HG02970 (cell line): ENCODE measurements at regions not wholly inside any gene's neighbourhood (a gene's known extent, or its start where the extent isn't known, plus 50 kb on each side); places are given as distances from the start of the nearest gene placed in this dataset.
"Not testable (repeated sequence)": the region's sequence is repeated elsewhere in the genome, so short reads cannot be mapped to it uniquely, and the experiment has no call there.

ENCODE experiments used
- ATAC-seq: cut with Tn5 transposase; IDR thresholded peaks from one replicate; pipeline ENCODE4 v1.9.1; 2021; ENCODE audit warnings: mild to moderate bottlenecking, moderate library complexity, moderate number of reproducible peaks; ENCODE audit not compliant: unreplicated experiment, low FRiP score

DNA sequence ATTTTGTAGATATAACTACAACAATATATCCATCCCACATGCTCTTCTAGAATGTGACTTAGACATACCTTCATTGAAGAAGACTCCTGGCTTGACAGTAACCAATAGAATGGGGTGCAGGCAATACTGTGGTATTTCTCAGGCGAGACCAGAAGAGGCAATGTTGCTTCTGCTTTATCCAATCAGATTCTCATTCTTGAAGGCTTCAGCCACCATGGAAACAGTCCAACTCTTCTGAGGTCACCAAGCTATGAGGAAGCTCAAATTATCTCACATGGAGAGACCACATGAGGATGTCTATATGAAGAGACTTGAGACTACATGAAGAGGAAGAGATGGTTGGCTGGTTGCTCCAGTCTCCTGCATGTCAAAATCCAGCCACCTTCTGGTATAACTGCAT lies 469.9 kb downstream of the PCDH10 start:
- no peak for ATAC-seq

- ATAC-seq = no peak
Observed at GRCh38 chr4:133600008-133600407, 450.9 kb downstream of the PCDH10 start.

- ATAC-seq = no peak
Observed at GRCh38 chr4:133598779-133599178, 449.7 kb downstream of the PCDH10 start.

DNA sequence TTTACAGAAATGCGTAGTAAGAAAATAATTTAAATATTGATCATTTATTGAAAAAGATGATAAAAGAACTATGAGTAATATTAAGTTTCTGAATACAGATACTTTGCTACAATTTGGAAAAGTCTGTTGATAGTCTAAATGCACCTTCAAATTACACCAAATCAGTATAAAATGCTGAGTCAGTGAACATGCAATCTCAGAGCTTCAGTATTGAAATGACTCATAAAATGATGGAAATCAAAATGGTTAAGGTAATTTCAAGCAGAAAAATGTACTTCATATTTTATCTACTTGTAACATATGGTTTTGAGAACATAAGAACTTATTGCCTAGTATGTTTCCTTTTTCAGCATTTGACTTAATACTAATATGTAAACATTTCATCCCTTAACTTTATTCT lies 448.2 kb downstream of the PCDH10 start:
- ATAC-seq = no peak

DNA sequence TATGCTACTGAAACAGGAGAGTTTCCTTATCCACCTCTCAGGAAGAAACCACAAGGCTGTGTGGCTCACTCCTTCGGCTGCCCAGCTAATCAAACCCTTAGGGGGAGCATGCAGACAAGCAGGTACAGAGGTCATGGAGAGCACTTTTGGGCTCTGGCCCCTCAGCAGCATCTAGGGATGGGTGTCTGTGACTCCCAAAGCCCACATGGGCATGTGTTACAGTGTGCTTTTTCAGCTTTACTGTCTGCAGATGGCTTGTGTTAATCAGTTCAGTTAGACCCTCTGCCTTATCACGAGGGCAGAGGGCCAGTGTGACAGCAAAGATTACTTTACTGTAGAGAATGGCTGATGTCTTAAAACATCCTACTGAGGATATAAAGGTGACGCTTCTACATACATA lies 447.4 kb downstream of the PCDH10 start:
- no peak for ATAC-seq

GRCh38 chr4:133594390-133595207 lies 445.5 kb downstream of the PCDH10 start:
- ATAC-seq = no peak

DNA sequence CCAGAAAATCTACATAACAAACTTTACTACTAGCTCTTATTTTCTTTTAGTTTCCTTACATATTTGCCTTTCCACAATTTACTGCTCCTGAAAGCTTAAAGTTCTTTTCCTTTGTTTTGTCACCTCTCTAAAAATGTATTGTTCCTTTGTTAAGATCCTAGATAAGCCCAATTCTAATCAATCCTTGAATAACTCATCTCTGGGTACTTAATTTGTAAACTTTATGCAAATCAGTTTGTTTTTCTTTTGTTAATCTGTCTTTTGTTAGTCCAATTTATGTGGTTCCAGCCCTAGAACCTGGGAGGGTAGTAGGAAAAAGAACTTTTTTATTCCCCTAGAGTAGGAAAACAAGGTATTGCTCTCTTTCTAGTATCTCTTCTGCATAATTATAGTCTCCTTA lies 444.7 kb downstream of the PCDH10 start:
- ATAC-seq = no peak

DNA sequence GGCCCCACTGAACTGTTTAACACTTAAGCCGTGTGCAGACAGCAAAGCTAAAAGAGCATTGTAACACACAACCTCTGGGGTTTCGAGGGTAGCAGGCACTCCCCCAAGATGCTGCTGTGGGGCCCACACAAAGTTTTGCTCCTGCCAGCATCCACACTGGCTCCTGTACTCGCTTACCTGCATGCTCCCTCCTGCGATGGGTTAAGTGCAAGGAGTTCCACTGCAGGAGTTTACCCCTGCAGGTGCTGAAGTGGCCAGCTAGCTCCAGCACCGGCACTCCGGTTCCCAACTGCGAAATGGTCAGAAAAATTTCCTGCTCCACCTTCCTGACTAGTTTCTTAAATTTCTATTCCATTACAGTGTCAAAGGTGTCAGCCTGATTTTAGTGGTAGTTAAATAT lies 443.5 kb downstream of the PCDH10 start:
- ATAC-seq = no peak

DNA sequence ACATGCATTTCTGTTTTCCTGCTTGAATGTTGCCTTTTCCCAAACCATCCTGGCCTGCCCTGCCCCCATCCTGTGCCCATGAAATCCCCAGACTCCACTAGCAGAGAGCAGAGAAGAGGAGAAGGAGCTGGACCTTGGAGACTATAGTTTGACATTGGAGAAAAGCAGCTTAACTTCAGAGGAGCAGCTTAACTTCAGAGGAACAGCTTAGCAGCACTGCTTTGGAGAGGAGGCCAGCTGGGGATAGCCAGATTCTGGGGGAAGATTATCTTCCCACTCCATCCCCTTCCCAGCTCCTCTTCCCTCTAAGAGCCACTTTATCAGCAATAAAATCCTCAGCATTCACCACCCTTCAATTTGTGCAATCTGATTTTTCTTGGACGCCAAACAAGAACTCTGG lies 443.0 kb downstream of the PCDH10 start:
- no peak for ATAC-seq

GRCh38 chr4:133588306-133588705 lies 439.2 kb downstream of the PCDH10 start:
- no peak for ATAC-seq

GRCh38 chr4:133585323-133585722 lies 436.2 kb downstream of the PCDH10 start:
- ATAC-seq = no peak

GRCh38 chr4:133584714-133585113 lies 435.6 kb downstream of the PCDH10 start:
- no peak for ATAC-seq

DNA sequence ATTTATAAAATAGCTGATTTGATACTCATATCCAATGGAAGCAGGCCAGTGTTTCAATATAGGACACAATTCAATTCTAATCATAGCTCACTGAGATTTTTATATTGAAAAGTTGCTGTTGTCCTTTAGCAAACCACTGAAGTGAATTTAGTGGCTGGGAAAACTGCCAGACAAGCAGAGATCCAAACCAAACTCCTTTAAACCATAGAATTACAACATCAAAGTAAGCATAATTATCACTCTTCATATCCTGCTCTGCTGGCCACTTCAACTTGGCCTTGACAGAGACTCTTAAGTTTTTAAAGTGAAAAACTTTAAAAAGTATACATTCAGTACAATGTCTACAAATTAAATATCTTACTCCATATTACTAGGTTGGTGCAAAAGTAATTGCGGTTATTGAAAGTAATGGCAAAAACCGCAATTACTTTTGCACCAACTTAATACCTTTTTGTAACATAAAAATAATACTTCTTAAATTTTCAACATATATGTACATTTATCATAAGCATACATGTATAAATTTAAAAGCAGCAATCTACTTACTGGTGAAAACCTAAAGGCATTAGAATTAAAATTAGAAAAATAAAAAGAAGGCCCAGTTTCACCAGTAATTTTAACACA lies 433.0 kb downstream of the PCDH10 start:
- no peak for ATAC-seq

- no peak for ATAC-seq
Observed at GRCh38 chr4:133574248-133574647, 425.2 kb downstream of the PCDH10 start.

- ATAC-seq = no peak
Observed at GRCh38 chr4:133565379-133565778, 416.3 kb downstream of the PCDH10 start.

- no peak for ATAC-seq
Observed at GRCh38 chr4:133559987-133560386, 410.9 kb downstream of the PCDH10 start.

- ATAC-seq = no peak
Observed at GRCh38 chr4:133555671-133556070, 406.6 kb downstream of the PCDH10 start.

DNA sequence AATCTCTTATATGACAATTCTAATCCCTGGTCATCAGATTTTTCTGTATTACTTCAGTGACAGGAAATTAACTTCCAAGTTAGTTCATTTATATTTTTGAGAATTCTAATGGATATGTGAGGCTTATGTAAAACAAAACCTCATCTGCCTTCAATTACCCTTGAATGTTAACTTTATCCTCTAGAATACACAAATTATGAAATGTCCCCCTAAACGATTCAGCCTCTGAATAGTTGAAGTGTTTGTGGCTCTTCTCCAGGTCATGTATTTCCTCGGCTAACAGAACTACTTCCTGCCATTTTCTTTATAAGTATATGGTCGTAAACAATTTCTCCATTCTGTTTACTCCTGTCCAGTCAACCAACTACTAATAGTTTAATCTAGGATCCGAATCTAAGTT lies 401.3 kb downstream of the PCDH10 start:
- no peak for ATAC-seq

DNA sequence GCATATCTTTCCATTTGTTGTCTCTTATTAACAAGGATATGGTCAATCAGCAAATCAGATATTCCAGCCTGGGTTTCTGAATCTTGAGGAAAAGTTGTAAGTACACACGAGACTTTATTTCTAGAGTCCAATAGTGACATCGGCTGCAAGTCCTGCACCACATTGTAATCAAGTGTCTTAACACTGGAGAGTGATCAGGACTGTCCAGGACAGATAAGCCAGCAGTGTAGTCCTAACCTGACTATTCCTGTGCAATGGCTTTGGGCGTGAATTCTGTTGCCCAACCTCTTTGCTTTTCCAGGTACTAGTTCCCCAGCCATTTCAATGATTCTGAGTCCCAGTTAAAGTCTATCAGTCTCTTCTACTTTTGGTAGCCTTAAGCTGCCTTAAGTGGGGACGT lies 395.0 kb downstream of the PCDH10 start:
- ATAC-seq = no peak

- no peak for ATAC-seq
Observed at GRCh38 chr4:133537780-133538281, 388.7 kb downstream of the PCDH10 start.

- ATAC-seq = not testable (repeated sequence)
Observed at GRCh38 chr4:133534224-133534623, 385.1 kb downstream of the PCDH10 start.

DNA sequence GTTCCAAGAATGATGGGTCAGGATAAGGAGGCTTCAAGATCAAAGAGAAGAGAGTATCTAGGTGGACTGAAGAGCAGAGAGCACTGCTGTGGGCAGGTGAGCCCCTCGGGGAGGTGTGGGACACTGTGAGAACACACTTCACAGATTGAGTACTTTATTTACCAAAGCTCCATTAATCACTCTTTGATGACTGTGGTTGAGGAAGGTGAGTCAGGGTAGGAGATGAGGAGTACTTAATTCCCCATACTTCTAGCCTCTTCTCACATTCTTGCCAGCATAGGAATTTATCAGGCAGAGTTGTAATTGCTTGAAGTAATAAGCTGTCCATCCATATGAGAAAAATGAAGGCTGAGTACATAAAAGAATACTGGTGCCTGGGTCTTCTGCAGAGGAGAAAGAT lies 375.3 kb downstream of the PCDH10 start:
- no peak for ATAC-seq
